GM18505 (cell line): ENCODE measurements at regions not wholly inside any gene's neighbourhood (a gene's known extent, or its start where the extent isn't known, plus 50 kb on each side); places are given as distances from the start of the nearest gene placed in this dataset.

Experiments
- ATAC-seq: cut with Tn5 transposase; IDR thresholded peaks from one replicate; pipeline ENCODE4 v1.9.1; 2021; ENCODE audit not compliant: unreplicated experiment
- POLR2A ChIP-seq: IDR thresholded peaks from 4 replicates; pipeline ENCODE4 v1.6.1; 2011; ENCODE audit warnings: borderline replicate concordance; ENCODE audit not compliant: insufficient read depth, insufficient read length; ENCODE audit errors: extremely low read depth

GRCh38 chr4:176009254-176009653 lies 56.4 kb upstream of the WDR17 start:
- no peak for TF ChIP-seq POLR2A
- no peak for ATAC-seq

GRCh38 chr4:176011529-176011928 lies 54.1 kb upstream of the WDR17 start:
- TF ChIP-seq POLR2A: no peak
- no peak for ATAC-seq

- TF ChIP-seq POLR2A: no peak
- ATAC-seq: peak; percentile 92
These were observed 52.0 kb upstream of the WDR17 start for GRCh38 chr4:176013476-176014247.

- no peak for ATAC-seq
- no peak for TF ChIP-seq POLR2A
These were observed 51.0 kb upstream of the WDR17 start for GRCh38 chr4:176014583-176015108.
